Ectodermal cell (in vitro differentiated cells): ENCODE measurements at regions not wholly inside any gene's neighbourhood (a gene's known extent, or its start where the extent isn't known, plus 50 kb on each side); places are given as distances from the start of the nearest gene placed in this dataset.
"Not testable (repeated sequence)": the region's sequence is repeated elsewhere in the genome, so short reads cannot be mapped to it uniquely, and the experiment has no call there.

Experiments used
- H3K27ac ChIP-seq: 2 replicates; pipeline ENCODE4 v1.7.0; 2013; ENCODE audit warnings: mild to moderate bottlenecking, low read depth, low read length; ENCODE audit not compliant: insufficient read depth, poor library complexity, severe bottlenecking
- H3K27me3 ChIP-seq: 2 replicates; pipeline ENCODE4 v1.7.0; 2013; ENCODE audit warnings: mild to moderate bottlenecking, low read length; ENCODE audit not compliant: insufficient read depth, control insufficient read depth, poor library complexity, severe bottlenecking
- H3K36me3 ChIP-seq: one replicate; pipeline ENCODE4 v1.7.0; 2013; ENCODE audit warnings: low read length; ENCODE audit not compliant: control insufficient read depth, insufficient read depth
- H3K4me1 ChIP-seq: one replicate; pipeline ENCODE4 v1.7.0; 2013; ENCODE audit warnings: low read length; ENCODE audit not compliant: control insufficient read depth, insufficient read depth
- H3K4me3 ChIP-seq: 2 replicates; pipeline ENCODE4 v1.7.0; 2013; ENCODE audit warnings: low read depth, low read length, control low read depth; ENCODE audit not compliant: insufficient read depth
- H3K9me3 ChIP-seq: 2 replicates; pipeline ENCODE4 v1.7.0; 2013; ENCODE audit warnings: mild to moderate bottlenecking, low read length, moderate library complexity; ENCODE audit not compliant: control insufficient read depth
- WGBS, 2 experiments: methylation state at CpG; one replicate each; pipeline ENCODE4 v1.1.7; 2013; ENCODE audit warnings: missing lambda C conversion rate in 2 of 2; 5-methylcytosine and 5-hydroxymethylcytosine counted together

- H3K27ac ChIP-seq, result no peak overlapping the region
- no peaks in the 10 kb centered on the region for H3K36me3 ChIP-seq
- H3K4me1 ChIP-seq, result no peaks in the 10 kb centered on the region
- H3K27me3 ChIP-seq, result no peaks in the 10 kb centered on the region
- H3K9me3 ChIP-seq, result no peaks in the 10 kb centered on the region
- no peak overlapping the region for H3K4me3 ChIP-seq
- WGBS, 2 experiments, result 95 to 96% methylated on average over 4 of the region's 4 CpGs
These were observed 90.0 kb upstream of the SEMA3C start for GRCh38 chr7:81008901-81009300.

DNA sequence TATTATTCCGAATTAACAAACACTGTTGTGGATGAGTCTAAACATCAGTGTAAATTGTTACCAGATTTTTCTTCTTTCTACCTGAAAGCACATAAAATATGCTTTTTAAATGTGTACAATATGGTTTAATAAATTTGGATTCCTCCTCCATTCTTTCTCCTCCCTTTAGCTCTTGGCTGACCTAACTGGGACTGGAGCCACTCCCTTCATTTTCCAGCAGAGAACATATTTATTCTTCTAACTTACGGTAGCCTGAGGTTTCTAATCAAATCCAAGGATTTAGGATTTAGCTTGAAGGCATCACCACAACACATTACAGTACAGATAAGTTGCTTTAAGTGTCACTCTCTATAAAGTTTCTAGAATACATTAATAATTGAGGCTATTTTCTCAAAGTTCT is 88.2 kb upstream of the SEMA3C start:
- Histone ChIP-seq H3K4me3 (no peak overlapping the region), H3K9me3 (no peaks in the 10 kb centered on the region), H3K27me3 (no peaks in the 10 kb centered on the region), H3K4me1 (no peaks in the 10 kb centered on the region), H3K36me3 (no peaks in the 10 kb centered on the region), H3K27ac (no peak overlapping the region)
- 100% methylated on average over 1 of the region's 2 CpGs for WGBS, 2 experiments

- Histone ChIP-seq H3K27ac (no peak overlapping the region), H3K9me3 (no peaks in the 10 kb centered on the region), H3K4me1 (no peaks in the 10 kb centered on the region), H3K27me3 (no peaks in the 10 kb centered on the region), H3K4me3 (no peak overlapping the region), H3K36me3 (no peaks in the 10 kb centered on the region)
- WGBS, 2 experiments, result 90 to 96% methylated on average over 4 of the region's 5 CpGs
These were observed 86.4 kb upstream of the SEMA3C start for GRCh38 chr7:81005254-81005653.

DNA sequence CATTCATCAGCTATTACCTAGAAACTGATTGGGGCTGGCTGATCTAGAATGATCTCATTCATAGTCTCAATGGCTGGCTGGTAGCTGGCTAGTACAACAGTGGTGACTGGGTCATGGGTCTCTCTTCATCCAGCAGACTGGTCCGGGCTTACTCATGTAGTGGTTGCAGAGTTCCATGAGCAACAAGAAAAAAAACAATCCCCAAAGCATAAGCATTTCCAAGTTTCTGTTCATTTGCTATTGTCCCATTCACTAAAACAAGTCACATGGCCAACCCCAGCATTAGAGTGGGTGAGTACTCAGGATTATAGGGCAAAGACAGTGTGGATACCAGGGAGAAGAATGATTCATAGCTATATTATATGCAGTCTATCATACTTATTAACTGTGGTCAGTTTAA is 85.2 kb upstream of the SEMA3C start:
- Histone ChIP-seq H3K4me1 (no peaks in the 10 kb centered on the region), H3K27me3 (no peaks in the 10 kb centered on the region), H3K36me3 (no peaks in the 10 kb centered on the region), H3K9me3 (no peaks in the 10 kb centered on the region), H3K27ac (no peak overlapping the region), H3K4me3 (no peak overlapping the region)
- 89 to 100% methylated on average over 1 of the region's 1 CpG for WGBS, 2 experiments

DNA sequence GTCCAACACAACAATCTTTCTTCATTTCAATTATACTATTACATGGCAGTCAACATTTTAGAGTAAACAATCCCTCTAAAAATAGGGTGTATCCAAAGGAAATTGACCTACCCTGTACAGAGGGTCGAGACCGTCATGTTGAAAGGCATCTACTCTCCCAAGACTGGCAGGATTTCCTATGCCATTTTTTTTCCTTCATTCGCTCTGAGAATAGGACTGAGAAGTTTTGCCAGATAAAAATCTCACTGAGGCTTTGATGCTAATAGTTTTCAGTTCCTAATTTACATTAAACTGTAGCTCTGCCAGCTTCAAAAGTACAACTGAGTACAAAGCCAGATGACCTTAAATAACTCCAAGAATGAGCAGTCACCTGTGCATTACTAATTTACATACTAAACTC is 84.5 kb upstream of the SEMA3C start:
- Histone ChIP-seq H3K4me3 (no peak overlapping the region), H3K9me3 (no peaks in the 10 kb centered on the region), H3K4me1 (no peaks in the 10 kb centered on the region), H3K27ac (no peak overlapping the region), H3K36me3 (no peaks in the 10 kb centered on the region), H3K27me3 (no peaks in the 10 kb centered on the region)
- 94 to 96% methylated on average over 3 of the region's 3 CpGs for WGBS, 2 experiments

DNA sequence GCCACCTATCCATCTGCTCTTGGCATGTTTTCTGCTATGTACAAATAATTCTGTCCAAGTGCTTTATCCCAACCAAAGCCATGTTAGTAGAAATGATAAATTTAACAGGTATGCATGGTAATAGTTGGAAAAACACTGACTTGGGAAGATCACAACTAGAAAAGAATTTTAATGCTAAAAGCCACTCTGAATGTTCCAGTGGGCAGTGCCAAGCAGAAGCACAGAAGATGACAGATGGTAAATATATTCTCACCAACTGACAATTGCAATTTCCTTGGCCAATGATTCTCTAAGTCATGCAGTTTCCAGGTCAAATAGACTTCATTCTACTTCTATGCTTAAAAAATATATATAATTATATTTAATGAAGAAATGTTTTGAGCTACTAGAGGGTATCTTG is 83.6 kb upstream of the SEMA3C start:
- no peak overlapping the region for H3K27ac ChIP-seq
- H3K9me3 ChIP-seq, result no peaks in the 10 kb centered on the region
- H3K27me3 ChIP-seq, result no peaks in the 10 kb centered on the region

GRCh38 chr7:80999771-81000170 is 80.9 kb upstream of the SEMA3C start:
- Histone ChIP-seq H3K4me3 (no peak overlapping the region), H3K36me3 (no peaks in the 10 kb centered on the region), H3K9me3 (no peaks in the 10 kb centered on the region), H3K27me3 (no peaks in the 10 kb centered on the region), H3K4me1 (no peaks in the 10 kb centered on the region), H3K27ac (no peak overlapping the region)
- WGBS, 2 experiments, result 69% methylated on average over 2 of the region's 2 CpGs; no CpG with 5 or more reads in 1 of the 2 experiments

More for the DNA sequence above, 83.6 kb upstream of the SEMA3C start:
- Histone ChIP-seq H3K4me3 (no peak overlapping the region), H3K36me3 (no peaks in the 10 kb centered on the region), H3K4me1 (no peaks in the 10 kb centered on the region)

DNA sequence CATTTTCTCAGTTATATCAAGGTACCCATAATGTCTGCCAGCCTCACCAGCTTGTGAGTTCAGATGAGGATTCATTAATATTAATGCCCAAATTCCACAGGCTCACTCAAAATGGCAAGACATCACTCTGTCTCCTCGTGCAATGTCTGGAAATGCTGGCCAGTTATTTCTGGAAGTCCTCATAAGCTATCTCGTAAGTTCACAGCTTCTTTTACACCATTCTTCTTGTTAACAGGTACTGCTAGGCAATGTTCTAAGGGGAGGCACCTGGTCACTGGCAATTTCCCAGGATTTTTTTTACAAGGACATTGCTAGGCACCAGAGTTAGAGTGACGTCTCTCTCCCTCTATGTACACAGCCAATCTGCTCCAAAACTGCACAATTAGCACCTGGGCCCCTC is 80.2 kb upstream of the SEMA3C start:
- Histone ChIP-seq H3K27ac (no peak overlapping the region), H3K36me3 (no peaks in the 10 kb centered on the region), H3K9me3 (no peaks in the 10 kb centered on the region), H3K27me3 (no peaks in the 10 kb centered on the region), H3K4me1 (no peaks in the 10 kb centered on the region), H3K4me3 (no peak overlapping the region)
- WGBS, 2 experiments, result 85 to 87% methylated on average over 3 of the region's 3 CpGs

DNA sequence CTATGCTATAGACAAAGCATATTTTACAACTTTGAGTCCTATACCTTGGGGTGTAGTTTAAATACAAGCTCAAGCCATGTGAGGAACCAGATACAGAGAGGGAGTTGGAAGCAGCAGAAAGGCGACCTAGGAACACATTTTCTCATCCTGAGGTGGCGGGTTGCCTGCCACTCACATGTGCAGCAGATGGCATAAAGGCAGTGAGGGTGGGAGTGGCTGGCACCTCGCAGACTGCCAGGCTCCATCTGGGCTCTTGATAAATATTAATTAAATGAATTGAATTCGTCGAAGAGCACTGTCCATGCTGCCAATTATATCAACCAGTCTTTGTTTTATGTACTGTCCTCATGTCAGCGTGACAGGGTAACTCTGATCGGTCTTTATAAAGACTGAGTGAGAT is 79.0 kb upstream of the SEMA3C start:
- Histone ChIP-seq H3K27me3 (no peaks in the 10 kb centered on the region), H3K4me3 (no peak overlapping the region), H3K36me3 (no peaks in the 10 kb centered on the region), H3K27ac (no peak overlapping the region), H3K4me1 (no peaks in the 10 kb centered on the region), H3K9me3 (no peaks in the 10 kb centered on the region)
- WGBS, 2 experiments, result 93 to 95% methylated on average over 7 of the region's 7 CpGs

DNA sequence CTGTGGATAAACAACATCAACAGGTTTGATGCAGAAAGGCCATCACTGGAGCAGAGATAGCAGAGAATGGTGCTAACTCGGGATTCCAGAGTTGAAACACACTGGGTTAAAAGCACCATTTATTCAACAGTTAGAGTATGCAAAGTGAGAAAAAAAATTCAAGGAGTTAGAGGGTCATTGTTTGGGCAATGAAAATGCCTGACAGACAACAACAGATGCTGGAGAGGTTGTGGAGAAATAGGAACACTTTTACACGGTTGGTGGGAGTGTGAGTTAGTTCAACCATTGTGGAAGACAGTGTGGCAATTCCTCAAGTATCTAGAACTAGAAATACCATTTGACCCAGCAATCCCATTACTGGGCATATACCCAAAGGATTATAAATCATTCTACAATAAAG is 77.4 kb upstream of the SEMA3C start:
- H3K4me1 ChIP-seq, H3K4me3 ChIP-seq, H3K9me3 ChIP-seq, H3K27me3 ChIP-seq, H3K36me3 ChIP-seq, H3K27ac ChIP-seq: not testable (repeated sequence)
- WGBS, 2 experiments, result 94 to 99% methylated on average over 2 of the region's 2 CpGs

DNA sequence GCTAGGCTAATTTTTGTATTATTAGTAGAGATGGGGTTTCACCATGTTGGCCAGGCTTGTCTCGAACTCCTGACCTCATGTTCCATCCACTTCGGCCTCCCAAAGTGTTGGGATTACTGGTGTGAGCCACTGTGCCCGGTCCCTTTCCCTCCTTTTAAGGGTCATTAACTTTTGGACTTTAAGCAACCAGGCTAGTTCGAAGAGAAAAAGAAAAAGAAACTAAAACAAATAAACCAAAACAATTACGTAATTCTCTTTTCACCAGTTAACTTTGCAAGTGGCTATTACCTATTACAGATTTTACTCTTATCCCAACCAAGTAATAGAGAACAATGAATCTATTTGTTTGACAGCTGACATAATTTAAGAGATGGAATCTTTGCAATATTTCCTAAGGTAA is 72.8 kb upstream of the SEMA3C start:
- H3K27me3 ChIP-seq, result no peaks in the 10 kb centered on the region
- H3K27ac ChIP-seq, result no peak overlapping the region
- no peaks in the 10 kb centered on the region for H3K9me3 ChIP-seq
- 84 to 85% methylated on average over 5 of the region's 5 CpGs for WGBS, 2 experiments
- H3K4me3 ChIP-seq, result no peak overlapping the region
- H3K36me3 ChIP-seq, result no peaks in the 10 kb centered on the region
- H3K4me1 ChIP-seq, result no peaks in the 10 kb centered on the region
